Islet precursor cell (in vitro differentiated cells): ENCODE measurements at regions not wholly inside any gene's neighbourhood (a gene's known extent, or its start where the extent isn't known, plus 50 kb on each side); places are given as distances from the start of the nearest gene placed in this dataset.
"Not testable (repeated sequence)": the region's sequence is repeated elsewhere in the genome, so short reads cannot be mapped to it uniquely, and the experiment has no call there.

Experiments used
- DNase-seq: peaks from one replicate; pipeline ENCODE4 v3.0.0-alpha.2; 2018

- DNase-seq, result no peak
These were observed 79.2 kb downstream of the C9orf152 start for GRCh38 chr9:110128664-110129329.

- no peak for DNase-seq
These were observed 78.5 kb downstream of the C9orf152 start for GRCh38 chr9:110129425-110129824.

- no peak for DNase-seq
These were observed 77.7 kb downstream of the C9orf152 start for GRCh38 chr9:110130211-110130610.

- DNase-seq, result no peak
These were observed 77.1 kb downstream of the C9orf152 start for GRCh38 chr9:110130791-110131416.

- peak; percentile 87 for DNase-seq
These were observed 76.5 kb downstream of the C9orf152 start for GRCh38 chr9:110131499-110131898.

GRCh38 chr9:110132531-110132930 is 75.4 kb downstream of the C9orf152 start:
- not testable (repeated sequence) for DNase-seq

- DNase-seq, result no peak
These were observed 74.9 kb downstream of the C9orf152 start for GRCh38 chr9:110133059-110133458.

- DNase-seq, result peak; percentile 72
These were observed 74.2 kb downstream of the C9orf152 start for GRCh38 chr9:110133608-110134210.

GRCh38 chr9:110135846-110136245 is 72.1 kb downstream of the C9orf152 start:
- DNase-seq, result no peak

GRCh38 chr9:110136802-110137201 is 71.2 kb downstream of the C9orf152 start:
- DNase-seq, result no peak

- DNase-seq, result no peak
These were observed 67.7 kb downstream of the C9orf152 start for GRCh38 chr9:110140276-110140675.

- no peak for DNase-seq
These were observed 66.6 kb downstream of the C9orf152 start for GRCh38 chr9:110141227-110141793.

GRCh38 chr9:110142253-110142652 is 65.7 kb downstream of the C9orf152 start:
- DNase-seq, result no peak

- no peak for DNase-seq
These were observed 65.0 kb downstream of the C9orf152 start for GRCh38 chr9:110142868-110143481.

- no peak for DNase-seq
These were observed 64.5 kb downstream of the C9orf152 start for GRCh38 chr9:110143485-110143884.

GRCh38 chr9:110143950-110144545 is 63.9 kb downstream of the C9orf152 start:
- no peak for DNase-seq

GRCh38 chr9:110146373-110146772 is 61.6 kb downstream of the C9orf152 start:
- DNase-seq, result no peak

GRCh38 chr9:110148384-110148783 is 59.6 kb downstream of the C9orf152 start:
- no peak for DNase-seq

- no peak for DNase-seq
These were observed 59.1 kb downstream of the C9orf152 start for GRCh38 chr9:110148891-110149290.
